ENCODE measurements at regions not wholly inside any gene's neighbourhood (a gene's known extent, or its start where the extent isn't known, plus 50 kb on each side); places are given as distances from the start of the nearest gene placed in this dataset.

DNA sequence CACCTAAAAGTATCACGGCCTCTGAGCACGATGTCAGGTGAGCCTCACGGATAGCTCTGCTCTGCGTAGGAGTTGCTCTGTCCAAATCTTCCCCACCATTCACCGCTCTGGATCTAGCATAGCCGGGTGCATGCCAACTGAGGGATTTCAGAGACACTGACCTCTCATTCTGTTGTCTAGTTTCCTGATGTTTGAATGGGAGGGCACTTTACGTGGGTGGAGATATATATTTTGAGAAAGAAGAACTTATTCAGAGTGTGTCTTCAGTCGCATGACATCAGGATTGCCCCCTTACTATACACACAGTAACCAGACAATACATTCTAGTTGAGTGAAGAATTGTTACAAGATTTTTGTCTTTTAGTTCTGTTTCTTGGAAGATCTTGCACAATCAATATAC lies 96.5 kb upstream of the CITED2 start:
- Mint-ChIP-seq H3K4me1 (peaks cover 50% of the 10 kb centered on the region), H3K9me3 (no peaks in the 10 kb centered on the region), H3K4me3 (no peak overlapping the region), H3K36me3 (ENCODE audit: low read depth) (no peaks in the 10 kb centered on the region), H3K27me3 (ENCODE audit: low read depth) (no peaks in the 10 kb centered on the region), H3K27ac (peak overlapping the region in 2 of 3 experiments; percentile 52 to 67)
- TF ChIP-seq, protein P1, sequence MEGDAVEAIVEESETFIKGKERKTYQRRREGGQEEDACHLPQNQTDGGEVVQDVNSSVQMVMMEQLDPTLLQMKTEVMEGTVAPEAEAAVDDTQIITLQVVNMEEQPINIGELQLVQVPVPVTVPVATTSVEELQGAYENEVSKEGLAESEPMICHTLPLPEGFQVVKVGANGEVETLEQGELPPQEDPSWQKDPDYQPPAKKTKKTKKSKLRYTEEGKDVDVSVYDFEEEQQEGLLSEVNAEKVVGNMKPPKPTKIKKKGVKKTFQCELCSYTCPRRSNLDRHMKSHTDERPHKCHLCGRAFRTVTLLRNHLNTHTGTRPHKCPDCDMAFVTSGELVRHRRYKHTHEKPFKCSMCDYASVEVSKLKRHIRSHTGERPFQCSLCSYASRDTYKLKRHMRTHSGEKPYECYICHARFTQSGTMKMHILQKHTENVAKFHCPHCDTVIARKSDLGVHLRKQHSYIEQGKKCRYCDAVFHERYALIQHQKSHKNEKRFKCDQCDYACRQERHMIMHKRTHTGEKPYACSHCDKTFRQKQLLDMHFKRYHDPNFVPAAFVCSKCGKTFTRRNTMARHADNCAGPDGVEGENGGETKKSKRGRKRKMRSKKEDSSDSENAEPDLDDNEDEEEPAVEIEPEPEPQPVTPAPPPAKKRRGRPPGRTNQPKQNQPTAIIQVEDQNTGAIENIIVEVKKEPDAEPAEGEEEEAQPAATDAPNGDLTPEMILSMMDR (IDR thresholded peaks at IDR 0.05; ENCODE audit: unreplicated experiment in 3 of 3), result no peak

DNA sequence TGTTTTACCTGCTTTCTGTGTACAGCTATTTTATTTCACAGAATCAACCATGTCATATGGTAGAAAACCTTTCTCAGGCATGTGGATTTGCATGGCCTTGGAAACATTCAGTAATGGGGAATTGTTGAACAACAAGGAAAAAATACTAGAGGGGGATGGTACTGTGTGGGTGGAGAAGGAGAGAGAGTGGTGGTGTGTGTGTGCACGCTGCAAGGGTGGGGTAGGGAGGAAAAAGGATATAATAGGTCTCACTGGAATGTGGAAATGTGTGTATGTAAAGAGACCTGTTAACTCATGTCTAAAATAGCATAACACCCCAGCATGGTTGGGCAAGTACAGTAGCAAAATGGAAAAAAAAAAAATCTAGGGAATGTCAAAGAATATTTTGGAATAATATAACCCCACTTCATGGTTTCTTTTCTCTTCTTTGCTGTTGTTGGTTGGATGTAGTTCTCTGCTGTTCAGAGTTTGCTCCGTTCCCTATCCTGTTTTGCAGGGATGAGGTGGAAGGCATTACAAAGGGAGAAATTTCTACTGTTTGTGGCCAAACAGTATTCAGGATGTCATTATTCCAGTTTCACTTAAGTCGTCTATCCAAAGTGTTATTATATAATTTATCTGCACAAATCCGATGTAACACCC lies 93.9 kb upstream of the CITED2 start:
- H3K4me1 Mint-ChIP-seq, result peaks cover 23% of the 10 kb centered on the region
- no peaks in the 10 kb centered on the region for H3K36me3 Mint-ChIP-seq (ENCODE audit: low read depth)
- TF ChIP-seq, protein P1 (IDR thresholded peaks at IDR 0.05; ENCODE audit: unreplicated experiment in 3 of 3), result no peak
- H3K27me3 Mint-ChIP-seq (ENCODE audit: low read depth), result no peaks in the 10 kb centered on the region
- H3K27ac Mint-ChIP-seq, result peak overlapping the region; percentile 22 to 77 (median 76)
- H3K4me3 Mint-ChIP-seq, result no peak overlapping the region
- no peaks in the 10 kb centered on the region for H3K9me3 Mint-ChIP-seq

DNA sequence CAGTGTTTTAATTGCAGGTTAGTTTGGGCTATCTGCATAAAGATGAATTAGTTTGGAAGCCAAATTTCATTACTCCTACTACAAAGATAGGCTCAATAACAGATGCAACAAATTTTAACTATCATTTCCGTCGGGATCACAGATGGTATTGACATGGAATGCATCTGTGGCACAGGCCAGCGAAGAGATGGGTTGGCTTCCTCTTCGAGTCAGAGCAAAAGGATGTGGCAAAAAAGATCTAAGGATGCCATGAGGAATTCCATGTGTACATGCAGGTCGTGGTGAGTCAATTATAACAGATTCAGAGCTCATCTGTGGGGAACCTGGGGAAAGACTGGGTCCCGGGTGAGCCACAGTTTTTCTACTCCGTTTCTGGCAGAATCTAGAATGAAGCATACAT lies 83.0 kb upstream of the CITED2 start:
- H3K4me3 Mint-ChIP-seq, result no peak overlapping the region
- peaks cover 1% of the 10 kb centered on the region for H3K4me1 Mint-ChIP-seq
- no peaks in the 10 kb centered on the region for H3K9me3 Mint-ChIP-seq
- TF ChIP-seq, protein P1 (IDR thresholded peaks at IDR 0.05; ENCODE audit: unreplicated experiment in 3 of 3), result no peak
- no peaks in the 10 kb centered on the region for H3K27me3 Mint-ChIP-seq (ENCODE audit: low read depth)
- H3K36me3 Mint-ChIP-seq (ENCODE audit: low read depth), result no peaks in the 10 kb centered on the region
- H3K27ac Mint-ChIP-seq, result no peak overlapping the region

DNA sequence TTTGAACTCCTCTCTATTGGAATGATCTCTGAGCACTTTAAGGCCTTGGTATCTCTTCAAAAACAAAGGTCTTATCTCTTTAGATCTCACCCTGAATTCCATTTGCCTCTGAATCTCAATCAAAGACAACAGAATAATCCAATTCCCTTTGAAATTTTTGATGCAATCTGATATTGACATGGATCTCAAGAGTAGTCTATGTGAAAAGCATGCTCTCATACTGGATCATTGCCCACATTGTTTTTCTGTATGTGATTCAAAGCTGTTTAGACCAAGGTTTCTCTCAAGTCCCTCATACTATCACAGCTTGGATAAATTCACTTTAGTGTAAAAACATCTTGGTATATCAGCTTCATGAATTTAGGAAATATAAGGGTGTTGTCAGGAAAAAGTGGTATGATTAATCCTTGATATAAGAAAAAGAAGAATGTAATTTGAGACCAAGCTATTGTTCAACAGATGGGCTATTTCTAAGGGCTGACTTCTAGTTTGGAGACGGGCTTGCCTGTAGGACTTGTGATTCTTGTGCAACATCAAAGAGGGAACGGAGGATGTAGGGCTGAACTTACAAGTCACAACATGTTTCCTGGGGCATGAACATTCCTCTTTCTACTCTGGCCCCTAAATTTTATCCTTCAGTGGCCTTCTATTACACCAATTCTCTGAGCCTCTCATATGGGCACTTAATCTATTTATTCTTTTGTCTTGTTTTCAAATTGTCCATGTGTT lies 77.9 kb upstream of the CITED2 start:
- TF ChIP-seq, protein P1 (IDR thresholded peaks at IDR 0.05; ENCODE audit: unreplicated experiment in 3 of 3), result no peak
- no peak overlapping the region for H3K4me3 Mint-ChIP-seq
- H3K27ac Mint-ChIP-seq, result peak overlapping the region; percentile 0 to 9 (median 5)
- no peaks in the 10 kb centered on the region for H3K27me3 Mint-ChIP-seq (ENCODE audit: low read depth)
- no peaks in the 10 kb centered on the region for H3K9me3 Mint-ChIP-seq
- H3K36me3 Mint-ChIP-seq (ENCODE audit: low read depth), result no peaks in the 10 kb centered on the region
- peaks cover 19% of the 10 kb centered on the region for H3K4me1 Mint-ChIP-seq

DNA sequence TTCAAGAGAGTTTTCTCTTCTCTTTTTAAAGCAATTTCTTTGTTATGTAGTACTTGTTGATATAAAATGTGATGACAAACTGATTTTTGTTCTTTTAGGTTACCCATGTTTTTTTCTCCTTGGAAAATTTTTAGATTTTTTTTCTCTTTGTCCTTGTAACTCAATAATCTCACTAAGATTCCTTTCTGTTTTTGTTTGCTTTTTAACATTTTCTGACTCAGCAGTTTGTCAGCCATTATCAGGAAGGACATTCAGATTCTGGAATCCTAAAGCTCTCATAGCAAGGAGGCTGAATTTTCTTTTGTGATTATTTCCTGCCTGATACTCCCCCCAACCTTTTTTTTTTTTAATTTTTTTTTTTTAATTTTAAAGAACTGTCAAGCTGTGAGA lies 75.2 kb upstream of the CITED2 start:
- TF ChIP-seq, protein P1 (IDR thresholded peaks at IDR 0.05; ENCODE audit: unreplicated experiment in 3 of 3), result no peak
- Mint-ChIP-seq H3K4me3 (no peak overlapping the region), H3K4me1 (peaks cover 24% of the 10 kb centered on the region), H3K27ac (peak overlapping the region; percentile 63 to 85 (median 83)), H3K9me3 (no peaks in the 10 kb centered on the region), H3K27me3 (ENCODE audit: low read depth) (no peaks in the 10 kb centered on the region), H3K36me3 (ENCODE audit: low read depth) (no peaks in the 10 kb centered on the region)

Measured in nephron (organoid).